ENCODE measurements at regions not wholly inside any gene's neighbourhood (a gene's known extent, or its start where the extent isn't known, plus 50 kb on each side); places are given as distances from the start of the nearest gene placed in this dataset.

GRCh38 chr21:27388825-27389224 lies 421.9 kb upstream of the ADAMTS5 start:
- Histone ChIP-seq H3K4me1 (ENCODE audit: control insufficient read depth, extremely low read depth, insufficient read depth, low read length) (no peaks in the 10 kb centered on the region), H3K9ac (replicated peaks; ENCODE audit: extremely low read depth, insufficient read depth, low read length) (no peak overlapping the region), H3K4me2 (ENCODE audit: insufficient read depth, low read length) (no peak overlapping the region), H2AFZ (ENCODE audit: low read depth, low read length) (no peak overlapping the region), H3K36me3 (ENCODE audit: control insufficient read depth in 2 of 2, extremely low read depth in 1 of 2, insufficient read depth in 2 of 2, low read length in 2 of 2) (no peaks in the 10 kb centered on the region), H3K79me2 (ENCODE audit: control insufficient read depth, insufficient read depth, low read length) (no peaks in the 10 kb centered on the region), H3K4me3 (replicated peaks in 1 of 3; ENCODE audit: insufficient read depth in 1 of 3, low read depth in 1 of 3, low read length in 3 of 3) (no peak overlapping the region), H3K9me3 (replicated peaks; ENCODE audit: control insufficient read depth, insufficient read depth, low read length) (no peaks in the 10 kb centered on the region), H3K9me1 (replicated peaks; ENCODE audit: control insufficient read depth, extremely low read depth, insufficient read depth, low read length) (no peaks in the 10 kb centered on the region), H3K27me3 (ENCODE audit: control insufficient read depth in 2 of 2, insufficient read depth in 2 of 2, low read length in 2 of 2) (no peaks in the 10 kb centered on the region), H3K27ac (ENCODE audit: insufficient read depth, low read depth, low read length) (no peak overlapping the region), H4K20me1 (replicated peaks; ENCODE audit: control insufficient read depth, extremely low read depth, insufficient read depth, low read length) (no peaks in the 10 kb centered on the region)
- DNase-seq (ENCODE audit: low read depth, low spot score) (peak; percentile 17), FAIRE-seq (no peak)
- ChIA-PET CTCF (interaction anchor here (0.9 kb wide), 1 partner anchor 20 kb away, joined by 3 read pairs; no protein-coding TSS in a partner anchor), POLR2A (no interaction called here)
- dilution Hi-C loops (cut with MboI; ENCODE audit: extremely low pct_ligation_motif_present, low sequenced_read_pairs) (no loop called here), intact Hi-C loops (cut with micrococcal nuclease) (no loop called here)
- TF ChIP-seq GATA2 (IDR thresholded peaks at IDR 0.05; ENCODE audit: insufficient read depth, insufficient read length, low read depth, low read length) = no peak
- TF ChIP-seq MYC (IDR thresholded peaks at IDR 0.05; ENCODE audit: low read depth, low read length) = no peak
- TF ChIP-seq, protein P1, sequence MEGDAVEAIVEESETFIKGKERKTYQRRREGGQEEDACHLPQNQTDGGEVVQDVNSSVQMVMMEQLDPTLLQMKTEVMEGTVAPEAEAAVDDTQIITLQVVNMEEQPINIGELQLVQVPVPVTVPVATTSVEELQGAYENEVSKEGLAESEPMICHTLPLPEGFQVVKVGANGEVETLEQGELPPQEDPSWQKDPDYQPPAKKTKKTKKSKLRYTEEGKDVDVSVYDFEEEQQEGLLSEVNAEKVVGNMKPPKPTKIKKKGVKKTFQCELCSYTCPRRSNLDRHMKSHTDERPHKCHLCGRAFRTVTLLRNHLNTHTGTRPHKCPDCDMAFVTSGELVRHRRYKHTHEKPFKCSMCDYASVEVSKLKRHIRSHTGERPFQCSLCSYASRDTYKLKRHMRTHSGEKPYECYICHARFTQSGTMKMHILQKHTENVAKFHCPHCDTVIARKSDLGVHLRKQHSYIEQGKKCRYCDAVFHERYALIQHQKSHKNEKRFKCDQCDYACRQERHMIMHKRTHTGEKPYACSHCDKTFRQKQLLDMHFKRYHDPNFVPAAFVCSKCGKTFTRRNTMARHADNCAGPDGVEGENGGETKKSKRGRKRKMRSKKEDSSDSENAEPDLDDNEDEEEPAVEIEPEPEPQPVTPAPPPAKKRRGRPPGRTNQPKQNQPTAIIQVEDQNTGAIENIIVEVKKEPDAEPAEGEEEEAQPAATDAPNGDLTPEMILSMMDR (IDR thresholded peaks at IDR 0.05; ENCODE audit: extremely low read depth in 1 of 2, insufficient read depth in 1 of 2, low read depth in 1 of 2, low read length in 2 of 2) = no peak
- TF ChIP-seq POLR2AphosphoS5 (IDR thresholded peaks at IDR 0.05; ENCODE audit: insufficient read depth, low read depth, low read length) = no peak
- TF ChIP-seq EZH2 (IDR thresholded peaks at IDR 0.05; ENCODE audit: borderline replicate concordance, low read depth, low read length, severe bottlenecking) = no peak
- TF ChIP-seq, protein P2, sequence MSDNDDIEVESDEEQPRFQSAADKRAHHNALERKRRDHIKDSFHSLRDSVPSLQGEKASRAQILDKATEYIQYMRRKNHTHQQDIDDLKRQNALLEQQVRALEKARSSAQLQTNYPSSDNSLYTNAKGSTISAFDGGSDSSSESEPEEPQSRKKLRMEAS (IDR thresholded peaks at IDR 0.05; ENCODE audit: insufficient read depth, insufficient read length) = no peak
- no peak for TF ChIP-seq POLR2A (IDR thresholded peaks at IDR 0.05; ENCODE audit: low read depth, low read length)
- no TSS peak for BruUV-seq (replicated peaks)
